Tibial nerve (tissue), 3 donors: ENCODE measurements at regions not wholly inside any gene's neighbourhood (a gene's known extent, or its start where the extent isn't known, plus 50 kb on each side); places are given as distances from the start of the nearest gene placed in this dataset.

Source experiments
- CTCF ChIP-seq, 5 experiments: fragments of 200-600 bp in 3 of 5; fragments of 450-650 bp in 2 of 5; sonication (generic) in 3 of 5; IDR thresholded peaks; one replicate each; pipeline ENCODE4 v1.5.1; 2016 to 2019; ENCODE audit warnings: antibody characterized with exemption in 5 of 5, mild to moderate bottlenecking in 3 of 5, moderate library complexity in 2 of 5
- POLR2A ChIP-seq, 2 donors: fragments of 450-650 bp; IDR thresholded peaks; one replicate each; pipeline ENCODE4 v1.6.1; 2017; ENCODE audit warnings: antibody characterized with exemption in 2 of 2, mild to moderate bottlenecking in 2 of 2, moderate library complexity in 2 of 2

DNA sequence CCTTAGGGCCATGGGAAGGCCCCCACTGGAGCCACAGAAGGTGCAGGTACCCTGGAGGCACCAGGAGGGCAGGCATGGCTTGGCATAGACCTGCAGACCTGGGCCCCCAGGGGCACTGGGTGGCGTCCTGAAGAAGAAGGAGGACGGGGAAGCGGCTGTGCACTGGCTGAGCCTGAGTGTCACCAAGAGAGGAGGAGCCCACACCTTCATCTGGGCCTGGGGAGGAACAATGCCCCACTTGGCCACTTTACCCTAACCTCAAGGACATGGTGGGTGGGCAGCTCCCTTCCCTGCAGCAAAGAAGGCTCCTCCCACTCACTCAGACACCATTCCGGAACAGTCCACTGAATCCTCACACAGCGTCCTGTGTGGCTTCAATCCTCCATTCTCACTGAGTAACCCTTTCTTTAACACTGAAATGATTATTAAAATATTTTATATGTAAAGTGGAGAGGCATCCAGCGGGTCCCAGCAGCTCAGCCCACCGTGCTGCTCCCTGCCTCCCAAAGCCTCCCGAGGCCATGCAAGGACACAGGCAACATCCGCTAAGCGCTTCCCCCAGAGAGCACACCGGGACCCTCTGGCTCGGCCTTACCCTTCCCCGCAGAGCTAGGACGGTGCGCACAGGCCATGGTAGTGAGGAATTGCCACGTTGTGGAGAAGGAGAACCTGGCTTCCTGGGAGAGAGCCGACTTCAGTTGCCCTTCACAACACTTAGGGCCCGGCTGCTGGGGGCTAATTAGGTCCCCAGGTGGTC is 516.7 kb upstream of the MGMT start:
- no peak for TF ChIP-seq CTCF (IDR thresholded peaks at IDR 0.05)
- TF ChIP-seq POLR2A (IDR thresholded peaks at IDR 0.05): no peak
